CD4-positive, alpha-beta T cell (primary cell): ENCODE measurements at regions not wholly inside any gene's neighbourhood (a gene's known extent, or its start where the extent isn't known, plus 50 kb on each side); places are given as distances from the start of the nearest gene placed in this dataset.

Experiments used
- ATAC-seq: fragments of 200-7000 bp; cut with Tn5 transposase; one replicate; pipeline ENCODE4 v1.10.0; 2022; ENCODE audit warnings: mild to moderate bottlenecking; ENCODE audit not compliant: poor library complexity
- CTCF ChIA-PET: fragments of 350-600 bp; sonication (Branson Sonifier 250); formaldehyde crosslinking; loops from one replicate; lab custom pipeline; 2021; ENCODE audit warnings: antibody characterized with exemption, inconsistent platforms; lab: Charles Lee
- POLR2A ChIA-PET: fragments of 350-600 bp; sonication (Branson Sonifier 250); formaldehyde crosslinking; loops from one replicate; lab custom pipeline; 2021; ENCODE audit warnings: antibody characterized with exemption, inconsistent platforms; lab: Charles Lee
- DNase-seq, 14 experiments: peaks; one replicate each; pipeline ENCODE4 v3.0.0-alpha.2; 2013 to 2020; ENCODE audit warnings: mixed read lengths in 2 of 14
- H3K27ac ChIP-seq, 2 donors: one replicate each; pipeline versions ENCODE4 v1.5.1 to v1.7.0; 2013; ENCODE audit warnings: low read length in 2 of 2, low read depth in 1 of 2, mild to moderate bottlenecking in 1 of 2
- H3K27me3 ChIP-seq, 2 experiments: 1 replicate in 1 of 2; 2 replicates in 1 of 2; pipeline versions ENCODE4 v1.6.1 to v1.7.0; 2013; ENCODE audit warnings: low read length in 2 of 2, control low read depth in 1 of 2, mild to moderate bottlenecking in 1 of 2, moderate library complexity in 1 of 2; ENCODE audit not compliant: insufficient read depth in 2 of 2, control insufficient read depth in 1 of 2
- H3K36me3 ChIP-seq: one replicate; pipeline ENCODE4 v1.6.1; 2013; ENCODE audit warnings: low read length, control low read depth; ENCODE audit not compliant: insufficient read depth
- H3K4me1 ChIP-seq: one replicate; pipeline ENCODE4 v1.6.1; 2013; ENCODE audit warnings: low read length, control low read depth; ENCODE audit not compliant: insufficient read depth
- H3K4me3 ChIP-seq: one replicate; pipeline ENCODE4 v1.5.1; 2013; ENCODE audit warnings: mild to moderate bottlenecking, low read length, moderate library complexity
- H3K9me3 ChIP-seq, 2 experiments: 1 replicate in 1 of 2; 2 replicates in 1 of 2; pipeline versions ENCODE4 v1.6.1 to v1.7.0; 2013; ENCODE audit warnings: low read length in 2 of 2, mild to moderate bottlenecking in 2 of 2, control low read depth in 1 of 2, moderate library complexity in 1 of 2; ENCODE audit not compliant: control insufficient read depth in 1 of 2, insufficient read depth in 1 of 2
- H3K27ac Mint-ChIP-seq: one replicate; pipeline ENCODE4 v1.8.0; 2020; ENCODE audit warnings: mixed read lengths
- H3K27me3 Mint-ChIP-seq: one replicate; pipeline ENCODE4 v1.8.0; 2021; ENCODE audit warnings: mixed read lengths
- H3K36me3 Mint-ChIP-seq: one replicate; pipeline ENCODE4 v1.8.0; 2021; ENCODE audit warnings: low read depth, mixed read lengths
- H3K4me1 Mint-ChIP-seq: one replicate; pipeline ENCODE4 v1.8.0; 2021; ENCODE audit warnings: low read depth, mixed read lengths
- H3K4me3 Mint-ChIP-seq: one replicate; pipeline ENCODE4 v1.8.0; 2020; ENCODE audit warnings: mild to moderate bottlenecking, mixed read lengths
- H3K9me3 Mint-ChIP-seq: one replicate; pipeline ENCODE4 v1.8.0; 2020; ENCODE audit warnings: mixed read lengths
- CTCF ChIP-seq: fragments of 200-600 bp; IDR thresholded peaks from one replicate; pipeline ENCODE4 v1.8.0; 2022; ENCODE audit warnings: antibody characterized with exemption, mild to moderate bottlenecking
- intact Hi-C, 2 experiments: fragments of 100-400 bp; cut with DNase I in 1 of 2; cut with micrococcal nuclease in 1 of 2; formaldehyde crosslinking; loops; one replicate each; pipeline versions ENCODE4 v1.15.1 to v1.9.0; 2023 to 2025; cut with DNase I, micrococcal nuclease

GRCh38 chr3:10628891-10629670 is 123.7 kb upstream of the ATP2B2 start:
- intact Hi-C loops = no loop called here
- TF ChIP-seq CTCF = no peak
- no peak overlapping the region for H3K4me3 ChIP-seq
- H3K36me3 ChIP-seq = no peaks in the 10 kb centered on the region
- POLR2A ChIA-PET = no interaction called here
- no peak overlapping the region for H3K27ac ChIP-seq
- Mint-ChIP-seq H3K27ac (no peak overlapping the region), H3K4me3 (no peak overlapping the region), H3K36me3 (no peaks in the 10 kb centered on the region), H3K27me3 (peaks cover 6% of the 10 kb centered on the region), H3K4me1 (no peaks in the 10 kb centered on the region), H3K9me3 (no peaks in the 10 kb centered on the region)
- DNase-seq = no peak
- H3K27me3 ChIP-seq = no peaks in the 10 kb centered on the region
- peaks cover 0 to 4% of the 10 kb centered on the region in 2 experiments for H3K9me3 ChIP-seq
- no peaks in the 10 kb centered on the region for H3K4me1 ChIP-seq
- CTCF ChIA-PET = no interaction called here
- no peak for ATAC-seq

- Histone ChIP-seq H3K27me3 (no peaks in the 10 kb centered on the region), H3K4me3 (no peak overlapping the region), H3K36me3 (no peaks in the 10 kb centered on the region), H3K9me3 (peaks cover 0 to 4% of the 10 kb centered on the region in 2 experiments), H3K4me1 (no peaks in the 10 kb centered on the region), H3K27ac (no peak overlapping the region)
- H3K27me3 Mint-ChIP-seq = peaks cover 7% of the 10 kb centered on the region
- no peak overlapping the region for H3K27ac Mint-ChIP-seq
- H3K4me3 Mint-ChIP-seq = no peak overlapping the region
- ChIA-PET CTCF (no interaction called here), POLR2A (no interaction called here)
- no peak for TF ChIP-seq CTCF
- ATAC-seq = no peak
- H3K36me3 Mint-ChIP-seq = no peaks in the 10 kb centered on the region
- no peaks in the 10 kb centered on the region for H3K9me3 Mint-ChIP-seq
- no peaks in the 10 kb centered on the region for H3K4me1 Mint-ChIP-seq
- intact Hi-C loops = no loop called here
- DNase-seq = no peak
Observed at GRCh38 chr3:10629671-10630040, 124.3 kb upstream of the ATP2B2 start.

GRCh38 chr3:10631224-10631623 is 125.8 kb upstream of the ATP2B2 start:
- H3K27me3 Mint-ChIP-seq = peaks cover 12% of the 10 kb centered on the region
- Histone ChIP-seq H3K4me3 (no peak overlapping the region), H3K9me3 (peaks cover 0 to 10% of the 10 kb centered on the region in 2 experiments), H3K27ac (no peak overlapping the region), H3K4me1 (no peaks in the 10 kb centered on the region), H3K36me3 (no peaks in the 10 kb centered on the region), H3K27me3 (peaks cover 0 to 1% of the 10 kb centered on the region in 2 experiments)
- POLR2A ChIA-PET = no interaction called here
- DNase-seq (no peak), ATAC-seq (no peak)
- no peak overlapping the region for H3K27ac Mint-ChIP-seq
- intact Hi-C loops = no loop called here
- H3K36me3 Mint-ChIP-seq = no peaks in the 10 kb centered on the region
- no peaks in the 10 kb centered on the region for H3K4me1 Mint-ChIP-seq
- CTCF ChIA-PET = no interaction called here
- H3K9me3 Mint-ChIP-seq = no peaks in the 10 kb centered on the region
- no peak overlapping the region for H3K4me3 Mint-ChIP-seq
- TF ChIP-seq CTCF = no peak
